Ectodermal cell (in vitro differentiated cells): ENCODE measurements at regions not wholly inside any gene's neighbourhood (a gene's known extent, or its start where the extent isn't known, plus 50 kb on each side); places are given as distances from the start of the nearest gene placed in this dataset.

Experiments used
- H3K27ac ChIP-seq: 2 replicates; pipeline ENCODE4 v1.7.0; 2013; ENCODE audit warnings: mild to moderate bottlenecking, low read depth, low read length; ENCODE audit not compliant: insufficient read depth, poor library complexity, severe bottlenecking
- H3K27me3 ChIP-seq: 2 replicates; pipeline ENCODE4 v1.7.0; 2013; ENCODE audit warnings: mild to moderate bottlenecking, low read length; ENCODE audit not compliant: insufficient read depth, control insufficient read depth, poor library complexity, severe bottlenecking
- H3K36me3 ChIP-seq: one replicate; pipeline ENCODE4 v1.7.0; 2013; ENCODE audit warnings: low read length; ENCODE audit not compliant: control insufficient read depth, insufficient read depth
- H3K4me1 ChIP-seq: one replicate; pipeline ENCODE4 v1.7.0; 2013; ENCODE audit warnings: low read length; ENCODE audit not compliant: control insufficient read depth, insufficient read depth
- H3K4me3 ChIP-seq: 2 replicates; pipeline ENCODE4 v1.7.0; 2013; ENCODE audit warnings: low read depth, low read length, control low read depth; ENCODE audit not compliant: insufficient read depth
- H3K9me3 ChIP-seq: 2 replicates; pipeline ENCODE4 v1.7.0; 2013; ENCODE audit warnings: mild to moderate bottlenecking, low read length, moderate library complexity; ENCODE audit not compliant: control insufficient read depth
- WGBS, 2 experiments: methylation state at CpG; one replicate each; pipeline ENCODE4 v1.1.7; 2013; ENCODE audit warnings: missing lambda C conversion rate in 2 of 2; 5-methylcytosine and 5-hydroxymethylcytosine counted together

GRCh38 chr12:73161970-73162369, 889.8 kb downstream of the TRHDE start:
- WGBS, 2 experiments: 90 to 91% methylated on average over 2 of the region's 2 CpGs

GRCh38 chr12:73180734-73181133, 908.6 kb downstream of the TRHDE start:
- Histone ChIP-seq H3K36me3 (no peaks in the 10 kb centered on the region), H3K4me3 (no peak overlapping the region), H3K27ac (no peak overlapping the region), H3K4me1 (no peaks in the 10 kb centered on the region), H3K27me3 (no peaks in the 10 kb centered on the region), H3K9me3 (peaks cover 3% of the 10 kb centered on the region)
- whole genome bisulfite sequencing, 2 experiments: 87 to 95% methylated on average over 3 of the region's 3 CpGs

More at GRCh38 chr12:73161970-73162369, 889.8 kb downstream of the TRHDE start:
- Histone ChIP-seq H3K4me1 (no peaks in the 10 kb centered on the region), H3K4me3 (no peak overlapping the region), H3K9me3 (no peaks in the 10 kb centered on the region), H3K36me3 (no peaks in the 10 kb centered on the region), H3K27me3 (no peaks in the 10 kb centered on the region), H3K27ac (no peak overlapping the region)

- H3K9me3 ChIP-seq: peaks cover 3% of the 10 kb centered on the region
- WGBS, 2 experiments: 75 to 86% methylated on average over 7 of the region's 7 CpGs
- no peaks in the 10 kb centered on the region for H3K27me3 ChIP-seq
Observed at GRCh38 chr12:73181244-73181643, 909.1 kb downstream of the TRHDE start.

GRCh38 chr12:73185403-73185802, 913.2 kb downstream of the TRHDE start:
- H3K4me1 ChIP-seq: no peaks in the 10 kb centered on the region
- H3K27ac ChIP-seq: no peak overlapping the region
- H3K27me3 ChIP-seq: no peaks in the 10 kb centered on the region
- no peak overlapping the region for H3K4me3 ChIP-seq
- WGBS, 2 experiments: 100% methylated on average over 1 of the region's 1 CpG; no CpG with 5 or more reads in 1 of the 2 experiments
- H3K36me3 ChIP-seq: no peaks in the 10 kb centered on the region
- peaks cover 3% of the 10 kb centered on the region for H3K9me3 ChIP-seq

More at GRCh38 chr12:73181244-73181643, 909.1 kb downstream of the TRHDE start:
- H3K36me3 ChIP-seq: no peaks in the 10 kb centered on the region
- H3K27ac ChIP-seq: no peak overlapping the region
- no peaks in the 10 kb centered on the region for H3K4me1 ChIP-seq
- H3K4me3 ChIP-seq: no peak overlapping the region

- 96 to 100% methylated on average over 2 of the region's 2 CpGs for WGBS, 2 experiments
- Histone ChIP-seq H3K36me3 (no peaks in the 10 kb centered on the region), H3K9me3 (peaks cover 3% of the 10 kb centered on the region), H3K27me3 (no peaks in the 10 kb centered on the region), H3K4me3 (no peak overlapping the region), H3K27ac (no peak overlapping the region), H3K4me1 (no peaks in the 10 kb centered on the region)
Observed at GRCh38 chr12:73186272-73186671, 914.1 kb downstream of the TRHDE start.

- H3K4me1 ChIP-seq: no peaks in the 10 kb centered on the region
- no peaks in the 10 kb centered on the region for H3K27me3 ChIP-seq
- H3K4me3 ChIP-seq: no peak overlapping the region
- H3K9me3 ChIP-seq: peaks cover 3% of the 10 kb centered on the region
- H3K27ac ChIP-seq: no peak overlapping the region
- 92 to 95% methylated on average over 1 of the region's 1 CpG for WGBS, 2 experiments
- no peaks in the 10 kb centered on the region for H3K36me3 ChIP-seq
Observed at GRCh38 chr12:73187765-73188164, 915.6 kb downstream of the TRHDE start.

GRCh38 chr12:73210548-73211204, 938.5 kb downstream of the TRHDE start:
- no peak overlapping the region for H3K27ac ChIP-seq
- WGBS, 2 experiments: 75 to 91% methylated on average over 1 to 5 of the region's 5 CpGs

GRCh38 chr12:73220951-73221350, 948.8 kb downstream of the TRHDE start:
- no peak overlapping the region for H3K27ac ChIP-seq
- 95 to 100% methylated on average over 2 of the region's 2 CpGs for WGBS, 2 experiments

More at GRCh38 chr12:73210548-73211204, 938.5 kb downstream of the TRHDE start:
- no peaks in the 10 kb centered on the region for H3K4me1 ChIP-seq
- H3K36me3 ChIP-seq: no peaks in the 10 kb centered on the region
- H3K9me3 ChIP-seq: no peaks in the 10 kb centered on the region
- H3K27me3 ChIP-seq: no peaks in the 10 kb centered on the region
- no peak overlapping the region for H3K4me3 ChIP-seq

GRCh38 chr12:73221398-73221797, 949.2 kb downstream of the TRHDE start:
- Histone ChIP-seq H3K27me3 (no peaks in the 10 kb centered on the region), H3K9me3 (no peaks in the 10 kb centered on the region), H3K27ac (no peak overlapping the region), H3K4me3 (no peak overlapping the region), H3K36me3 (no peaks in the 10 kb centered on the region), H3K4me1 (no peaks in the 10 kb centered on the region)

More at GRCh38 chr12:73220951-73221350, 948.8 kb downstream of the TRHDE start:
- H3K9me3 ChIP-seq: no peaks in the 10 kb centered on the region
- no peaks in the 10 kb centered on the region for H3K27me3 ChIP-seq
- H3K36me3 ChIP-seq: no peaks in the 10 kb centered on the region
- no peaks in the 10 kb centered on the region for H3K4me1 ChIP-seq
- H3K4me3 ChIP-seq: no peak overlapping the region

- Histone ChIP-seq H3K4me1 (no peaks in the 10 kb centered on the region), H3K36me3 (no peaks in the 10 kb centered on the region), H3K27ac (no peak overlapping the region), H3K4me3 (no peak overlapping the region), H3K27me3 (no peaks in the 10 kb centered on the region), H3K9me3 (no peaks in the 10 kb centered on the region)
Observed at GRCh38 chr12:73221836-73222235, 949.7 kb downstream of the TRHDE start.
